ENCODE measurements at regions not wholly inside any gene's neighbourhood (a gene's known extent, or its start where the extent isn't known, plus 50 kb on each side); places are given as distances from the start of the nearest gene placed in this dataset.

- no peak overlapping the region for H3K4me3 ChIP-seq
- no peak for TF ChIP-seq CTCF (IDR thresholded peaks at IDR 0.05)
- 65 to 77% methylated on average over 1 of the region's 1 CpG for WGBS, 2 donors
- no peaks in the 10 kb centered on the region for H3K27me3 ChIP-seq
- DNase-seq = no peak
- ATAC-seq = no peak
- H3K4me1 ChIP-seq = no peaks in the 10 kb centered on the region
- intact Hi-C loops (cut with DNase I) = no loop called here
- no peaks in the 10 kb centered on the region for H3K36me3 ChIP-seq
- no peak for FAIRE-seq
- no peaks in the 10 kb centered on the region for H3K9me3 ChIP-seq
- H3K27ac ChIP-seq = no peak overlapping the region
Observed at GRCh38 chr12:58608711-58609110, 311.6 kb downstream of the LRIG3 start.

- Histone ChIP-seq H3K27me3 (no peaks in the 10 kb centered on the region), H3K9me3 (no peaks in the 10 kb centered on the region), H3K36me3 (no peaks in the 10 kb centered on the region), H3K27ac (no peak overlapping the region), H3K4me1 (no peaks in the 10 kb centered on the region), H3K4me3 (no peak overlapping the region)
- DNase-seq (no peak), ATAC-seq (no peak), FAIRE-seq (no peak)
- no peak for TF ChIP-seq CTCF (IDR thresholded peaks at IDR 0.05)
- intact Hi-C loops (cut with DNase I) = no loop called here
- 81 to 82% methylated on average over 2 of the region's 2 CpGs for WGBS, 2 donors
Observed at GRCh38 chr12:58615047-58615446, 305.3 kb downstream of the LRIG3 start.

GRCh38 chr12:58615576-58615975 lies 304.7 kb downstream of the LRIG3 start:
- no peak for FAIRE-seq
- Histone ChIP-seq H3K36me3 (no peaks in the 10 kb centered on the region), H3K27me3 (no peaks in the 10 kb centered on the region), H3K4me1 (no peaks in the 10 kb centered on the region), H3K4me3 (no peak overlapping the region), H3K27ac (no peak overlapping the region), H3K9me3 (no peaks in the 10 kb centered on the region)
- TF ChIP-seq CTCF (IDR thresholded peaks at IDR 0.05) = no peak
- no peak for DNase-seq
- intact Hi-C loops (cut with DNase I) = no loop called here
- no peak for ATAC-seq

- TF ChIP-seq CTCF (IDR thresholded peaks at IDR 0.05) = no peak
- H3K4me3 ChIP-seq = no peak overlapping the region
- no peaks in the 10 kb centered on the region for H3K4me1 ChIP-seq
- H3K9me3 ChIP-seq = no peaks in the 10 kb centered on the region
- ATAC-seq = no peak
- no peaks in the 10 kb centered on the region for H3K36me3 ChIP-seq
- H3K27ac ChIP-seq = no peak overlapping the region
- no peak for FAIRE-seq
- WGBS, 2 donors = 50 to 51% methylated on average over 1 of the region's 1 CpG
- no peaks in the 10 kb centered on the region for H3K27me3 ChIP-seq
- intact Hi-C loops (cut with DNase I) = no loop called here
- DNase-seq = no peak
Observed at GRCh38 chr12:58616618-58617017, 303.7 kb downstream of the LRIG3 start.

GRCh38 chr12:58621126-58621525 lies 299.2 kb downstream of the LRIG3 start:
- Histone ChIP-seq H3K4me1 (no peaks in the 10 kb centered on the region), H3K36me3 (no peaks in the 10 kb centered on the region), H3K4me3 (no peak overlapping the region), H3K27ac (no peak overlapping the region), H3K27me3 (no peaks in the 10 kb centered on the region), H3K9me3 (no peaks in the 10 kb centered on the region)
- WGBS, 2 donors = 94 to 95% methylated on average over 5 of the region's 5 CpGs
- TF ChIP-seq CTCF (IDR thresholded peaks at IDR 0.05) = no peak
- FAIRE-seq = no peak
- intact Hi-C loops (cut with DNase I) = no loop called here
- ATAC-seq = no peak
- DNase-seq = no peak
